GM21381 (cell line): ENCODE measurements at regions not wholly inside any gene's neighbourhood (a gene's known extent, or its start where the extent isn't known, plus 50 kb on each side); places are given as distances from the start of the nearest gene placed in this dataset.

Experiments used
- ATAC-seq: cut with Tn5 transposase; IDR thresholded peaks from one replicate; pipeline ENCODE4 v1.9.1; 2021; ENCODE audit warnings: mild to moderate bottlenecking, moderate library complexity; ENCODE audit not compliant: unreplicated experiment

DNA sequence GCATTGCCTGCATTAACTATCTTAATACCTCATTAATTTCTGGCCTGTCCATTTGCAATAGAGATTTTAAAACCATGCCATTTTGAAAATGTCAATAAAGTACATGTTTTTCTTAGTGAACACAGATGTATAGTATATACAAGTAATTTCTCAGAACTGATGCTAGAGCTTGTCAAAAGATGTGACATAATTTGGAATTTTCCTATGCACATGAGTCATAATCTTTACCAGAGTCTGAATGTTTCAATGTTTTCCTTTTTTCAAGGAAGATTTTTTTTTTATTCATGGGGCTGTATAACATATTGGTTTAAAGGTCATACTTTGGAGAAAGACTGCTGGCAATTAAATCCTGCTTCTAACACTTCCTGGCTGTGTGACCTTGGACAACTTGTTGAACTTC lies 1347.5 kb upstream of the ADGRB3 start:
- no peak for ATAC-seq

DNA sequence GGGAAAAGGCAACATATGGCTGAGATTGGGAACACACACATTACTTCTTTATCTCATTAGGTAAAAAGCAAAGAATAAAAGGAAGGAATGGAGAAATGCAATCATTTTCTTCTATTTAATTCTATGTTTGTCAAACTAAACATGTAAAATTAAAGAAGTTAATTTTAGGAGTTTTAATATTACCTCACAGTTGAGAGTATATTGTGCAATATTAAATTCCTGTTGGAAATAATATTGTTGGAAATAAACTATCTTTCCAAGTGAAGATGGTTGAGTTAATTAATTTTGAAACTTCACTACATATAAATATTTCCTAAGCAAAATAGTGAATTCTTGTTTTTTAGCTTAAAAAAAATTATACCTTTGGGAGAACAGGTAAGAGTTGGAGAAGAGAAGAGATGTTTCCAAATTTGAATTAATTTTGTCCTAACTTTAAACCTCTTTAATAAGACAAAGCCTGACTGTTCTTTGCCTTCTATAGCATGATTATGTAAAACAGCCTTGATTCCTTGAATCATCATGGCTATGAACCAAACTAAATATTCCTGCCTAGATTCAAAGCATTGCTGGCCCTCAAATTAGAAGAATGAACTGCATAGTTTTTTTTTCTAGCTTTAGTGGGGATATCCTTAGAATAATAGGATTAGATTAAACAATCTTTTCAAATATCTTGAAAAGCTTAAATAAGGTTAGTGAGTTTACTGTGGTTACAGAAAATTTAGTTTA lies 1349.1 kb upstream of the ADGRB3 start:
- no peak for ATAC-seq

DNA sequence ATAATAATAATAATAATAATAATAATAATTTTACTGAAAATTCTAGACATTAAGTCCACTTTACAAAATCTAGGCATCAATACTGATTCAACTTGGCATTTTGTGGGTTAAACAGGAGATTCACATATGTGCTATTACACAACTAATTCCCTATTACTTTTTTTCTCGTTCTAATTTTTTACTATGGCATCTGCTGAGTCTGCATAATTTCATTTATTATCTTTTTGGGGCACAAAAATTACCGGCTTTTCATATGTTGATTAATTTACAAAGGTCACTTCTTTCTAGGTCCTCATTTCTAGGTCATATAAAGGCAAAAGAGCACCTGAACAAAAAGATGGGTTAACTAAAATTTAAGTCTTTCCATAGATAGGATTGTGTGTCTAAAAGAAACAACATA lies 1357.8 kb upstream of the ADGRB3 start:
- ATAC-seq: no peak

DNA sequence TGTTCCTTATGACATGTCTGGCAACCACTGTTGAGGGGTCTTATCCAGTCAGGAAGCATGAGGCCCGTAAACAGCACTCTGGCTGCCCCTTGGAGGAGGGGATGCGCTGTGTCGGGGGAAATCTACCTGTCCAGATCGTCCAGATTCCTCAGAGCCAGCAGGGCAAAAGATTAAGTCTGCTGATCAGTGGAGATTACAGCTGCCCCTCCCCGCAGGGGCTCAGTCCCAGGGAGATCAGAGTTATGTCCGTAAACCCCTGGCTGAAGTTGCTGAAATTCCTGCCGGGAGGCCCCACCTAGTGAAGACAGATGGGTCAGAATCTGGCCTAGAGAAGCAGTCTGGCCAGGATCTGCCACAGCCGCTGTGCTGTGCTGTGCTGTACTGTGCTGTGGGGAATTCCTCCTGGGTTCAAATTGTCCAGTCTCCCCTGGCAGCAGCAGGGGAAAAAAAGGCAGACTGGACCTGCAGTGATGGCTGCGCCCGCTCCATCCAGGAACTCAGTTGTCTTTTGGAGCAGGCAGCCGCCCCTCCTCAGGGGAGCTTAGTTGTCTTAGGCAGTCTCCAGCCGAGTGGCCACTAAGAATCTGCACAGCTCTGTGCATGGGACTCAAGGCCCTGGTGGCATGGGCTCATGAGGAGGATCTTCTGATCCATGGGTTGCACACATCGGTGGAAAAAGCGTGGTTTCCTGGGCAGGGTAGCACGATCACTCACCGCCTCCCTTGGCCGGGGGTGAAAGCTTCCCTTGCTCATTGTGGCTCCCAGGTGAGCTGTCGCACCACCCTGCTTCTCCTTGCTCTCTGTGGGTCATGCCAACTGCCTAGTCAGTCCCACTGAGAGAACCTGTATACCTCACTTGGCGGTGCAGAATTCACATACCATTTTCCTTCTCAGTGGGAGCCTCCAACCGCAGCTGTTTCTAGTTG lies 1368.8 kb upstream of the ADGRB3 start:
- no peak for ATAC-seq

DNA sequence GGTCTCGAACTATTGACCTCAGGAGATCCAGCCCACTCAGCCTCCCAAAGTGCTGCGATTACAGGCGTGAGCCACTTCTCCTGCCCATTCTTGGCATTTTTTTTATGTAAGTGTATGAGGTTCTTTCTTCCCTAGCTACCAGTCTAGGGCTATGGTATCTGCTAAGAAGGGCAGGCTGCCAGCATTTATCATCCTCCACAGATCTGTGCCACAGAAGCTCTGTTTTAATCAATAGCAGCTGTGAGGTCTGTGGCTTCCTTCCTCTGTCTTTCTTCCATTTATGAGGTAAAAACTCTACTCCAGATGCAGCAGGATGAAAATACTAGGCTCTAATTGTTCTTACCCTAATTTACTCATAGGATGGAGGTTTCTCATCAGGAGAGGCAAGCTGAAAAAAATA lies 1382.4 kb upstream of the ADGRB3 start:
- ATAC-seq: no peak

DNA sequence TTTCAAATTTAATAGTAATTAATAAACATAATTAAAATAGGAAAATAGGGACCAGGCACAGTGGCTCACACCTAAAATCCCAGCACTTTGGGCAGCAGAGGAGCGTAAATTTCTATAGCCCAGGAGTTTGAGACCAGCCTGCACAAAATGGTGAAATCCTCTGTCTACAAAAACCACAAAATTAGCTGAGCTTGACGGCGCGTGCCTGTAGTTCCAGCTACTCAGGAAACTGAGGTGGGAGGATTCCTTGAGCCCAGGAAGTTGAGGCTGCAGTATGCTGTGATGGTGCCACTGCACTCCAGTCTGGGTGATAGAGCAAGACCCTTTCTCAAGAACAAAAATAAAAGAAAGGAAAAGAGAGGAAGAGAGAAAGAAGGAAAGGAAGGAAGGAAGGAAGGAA lies 1387.0 kb upstream of the ADGRB3 start:
- no peak for ATAC-seq

DNA sequence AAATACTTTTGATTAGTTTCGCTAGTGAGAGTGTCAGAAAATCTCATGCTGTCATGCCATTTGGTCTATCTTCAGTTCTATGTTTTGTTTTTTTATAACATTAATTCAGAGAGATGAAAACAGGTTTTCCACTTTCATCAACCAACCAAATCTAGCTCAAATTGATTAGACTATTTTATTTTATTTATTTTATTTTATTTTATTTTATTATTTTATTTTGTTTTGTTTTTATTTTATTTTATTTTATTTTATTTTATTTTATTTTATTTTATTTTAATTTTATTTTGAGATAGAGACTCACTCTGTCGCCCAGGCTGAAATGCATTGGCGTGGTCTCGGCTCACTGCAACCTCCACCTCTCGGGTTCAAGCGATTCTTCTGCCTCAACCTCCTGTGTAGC lies 1391.0 kb upstream of the ADGRB3 start:
- ATAC-seq: no peak

DNA sequence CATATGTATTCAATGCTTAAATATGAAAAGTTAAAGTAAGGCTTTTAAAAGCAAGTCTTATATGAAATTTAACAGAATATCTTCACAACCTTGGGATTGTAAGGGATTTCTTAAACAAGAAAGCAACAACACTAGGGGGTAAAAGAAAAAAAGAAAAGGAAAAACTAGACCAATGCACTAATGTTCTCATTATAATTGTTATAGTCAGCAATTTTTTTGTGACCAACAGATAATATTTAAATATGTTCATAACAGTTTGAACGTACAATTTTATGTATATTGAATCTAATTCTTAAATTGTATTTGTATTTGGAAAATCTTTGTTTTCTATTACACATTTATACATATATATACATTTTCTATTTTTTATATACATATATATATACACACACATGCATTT lies 1397.8 kb upstream of the ADGRB3 start:
- ATAC-seq: no peak

DNA sequence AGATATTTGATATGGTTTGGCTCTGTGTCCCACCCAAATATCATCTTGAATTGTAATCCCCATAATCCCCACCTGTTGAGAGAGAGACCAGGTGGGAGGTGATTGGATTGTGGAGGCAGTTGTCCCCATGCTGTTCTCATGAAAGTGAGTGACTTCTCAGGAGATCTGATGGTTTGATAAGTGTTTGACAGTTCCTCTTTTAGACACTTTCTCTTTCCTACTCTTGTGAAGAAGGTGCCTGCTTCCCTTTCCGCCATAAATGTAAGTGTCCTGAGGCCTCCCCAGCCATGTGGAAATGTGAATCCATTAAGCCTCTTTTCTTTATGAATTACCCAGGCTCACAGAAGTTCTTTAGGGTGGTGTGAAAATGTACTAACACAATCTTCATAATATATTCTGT lies 1404.0 kb upstream of the ADGRB3 start:
- ATAC-seq: no peak

DNA sequence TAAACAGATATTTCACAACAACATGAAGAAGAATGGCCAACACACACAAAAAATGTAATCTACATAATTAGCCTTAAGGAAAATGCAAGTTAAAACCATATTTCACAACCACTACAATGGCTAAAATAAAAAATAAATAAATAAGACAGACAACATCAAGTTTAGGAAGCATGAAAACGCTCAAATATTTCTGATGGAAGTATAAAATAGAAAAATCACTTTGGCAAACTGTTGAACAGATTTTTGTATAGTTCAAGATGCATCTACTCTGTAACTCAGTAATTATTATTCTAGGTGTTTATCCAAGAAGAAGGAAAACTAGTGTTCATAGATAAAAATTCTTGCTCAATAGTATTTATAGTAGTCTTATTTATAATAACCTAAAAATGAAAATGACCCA lies 1410.1 kb upstream of the ADGRB3 start:
- no peak for ATAC-seq

DNA sequence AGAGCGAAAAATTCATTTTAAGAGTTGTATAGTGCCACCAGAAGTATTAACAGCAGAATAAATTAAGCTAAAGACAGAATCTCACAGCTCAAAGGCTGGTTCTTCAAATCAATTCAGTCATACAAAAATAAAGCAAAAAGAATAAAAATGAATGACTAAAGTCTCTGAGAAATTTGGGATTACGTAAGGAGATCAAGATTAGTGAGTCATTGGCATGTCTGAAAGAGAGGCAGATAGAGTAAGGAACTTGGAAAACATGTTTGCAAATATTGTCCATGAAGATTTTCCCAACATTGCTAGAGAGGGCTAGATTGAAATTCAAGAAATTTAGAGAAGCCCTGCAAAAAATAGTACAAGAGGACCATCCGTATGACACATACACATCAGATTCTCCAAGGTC lies 1413.9 kb upstream of the ADGRB3 start:
- no peak for ATAC-seq

DNA sequence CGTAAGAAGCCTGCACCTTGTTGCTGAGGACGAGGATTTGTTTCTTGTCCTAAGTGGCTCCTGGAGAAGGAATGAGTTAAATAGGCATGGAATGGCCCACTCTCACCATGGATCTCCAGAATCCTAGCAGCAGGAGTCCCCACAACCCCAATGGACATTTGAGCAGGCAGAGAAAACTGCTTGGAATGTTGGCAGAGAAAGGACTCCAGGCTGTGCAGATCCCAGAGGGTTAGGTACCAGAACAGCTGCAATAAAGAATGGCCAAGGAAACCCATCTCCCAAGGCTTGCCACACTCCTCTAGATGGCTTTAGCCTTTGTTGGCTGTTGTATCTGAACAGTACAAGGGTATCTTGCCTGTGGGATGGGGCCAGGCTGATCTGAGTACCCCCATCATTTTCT lies 1415.7 kb upstream of the ADGRB3 start:
- no peak for ATAC-seq

DNA sequence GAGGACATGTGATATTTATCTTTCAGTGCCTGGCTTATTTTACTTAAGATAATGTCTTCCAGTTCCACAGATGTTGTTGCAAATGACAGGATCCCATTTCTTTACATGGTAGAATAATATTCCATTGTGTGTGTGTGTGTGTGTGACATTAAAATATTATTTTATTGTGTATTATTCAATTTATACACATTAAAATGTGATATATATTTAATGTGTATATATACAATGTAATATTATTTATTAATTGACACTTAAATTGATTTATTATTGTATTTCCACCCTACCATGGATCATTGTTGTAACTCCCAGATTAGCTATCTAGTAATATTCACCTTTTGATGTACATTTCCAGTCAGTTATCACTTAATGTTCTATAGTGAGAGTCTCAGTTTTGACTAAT lies 1422.5 kb upstream of the ADGRB3 start:
- no peak for ATAC-seq

DNA sequence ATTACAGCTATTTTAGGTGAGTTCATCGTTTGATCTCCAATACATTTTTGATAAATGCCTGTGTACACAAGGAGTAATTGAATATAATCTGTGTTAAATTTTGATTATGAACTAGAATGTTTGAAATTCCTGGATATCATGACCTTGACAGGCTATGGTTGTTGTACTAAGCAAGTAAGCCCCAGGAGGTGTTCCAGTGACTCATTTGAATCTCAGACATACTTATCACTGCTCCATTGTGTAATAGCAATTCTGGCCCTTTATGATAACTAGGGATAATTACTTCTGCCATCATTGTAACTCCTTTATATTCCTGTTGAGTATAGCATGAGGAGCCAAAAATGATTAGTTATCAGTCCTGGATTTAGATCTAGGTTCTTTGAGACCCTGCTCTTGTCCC lies 1424.6 kb upstream of the ADGRB3 start:
- ATAC-seq: no peak

DNA sequence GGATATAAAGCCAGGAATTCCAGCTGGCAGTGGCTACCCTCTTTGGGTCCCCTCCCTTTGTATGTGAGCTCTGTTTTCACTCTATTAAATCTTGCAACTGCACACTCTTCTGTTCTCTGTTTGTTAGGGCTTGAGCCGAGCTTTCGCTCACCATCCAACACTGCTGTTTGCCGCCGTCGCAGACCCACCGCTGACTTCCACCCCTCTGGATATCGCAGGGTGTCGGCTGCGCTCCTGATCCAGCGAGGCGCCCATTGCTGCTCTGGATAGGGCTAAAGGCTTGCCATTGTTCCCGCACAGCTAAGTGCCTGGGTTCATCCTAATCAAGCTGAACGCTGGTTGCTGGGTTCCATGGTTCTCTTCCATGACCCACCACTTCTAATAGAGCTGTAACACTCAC lies 1433.5 kb upstream of the ADGRB3 start:
- no peak for ATAC-seq

DNA sequence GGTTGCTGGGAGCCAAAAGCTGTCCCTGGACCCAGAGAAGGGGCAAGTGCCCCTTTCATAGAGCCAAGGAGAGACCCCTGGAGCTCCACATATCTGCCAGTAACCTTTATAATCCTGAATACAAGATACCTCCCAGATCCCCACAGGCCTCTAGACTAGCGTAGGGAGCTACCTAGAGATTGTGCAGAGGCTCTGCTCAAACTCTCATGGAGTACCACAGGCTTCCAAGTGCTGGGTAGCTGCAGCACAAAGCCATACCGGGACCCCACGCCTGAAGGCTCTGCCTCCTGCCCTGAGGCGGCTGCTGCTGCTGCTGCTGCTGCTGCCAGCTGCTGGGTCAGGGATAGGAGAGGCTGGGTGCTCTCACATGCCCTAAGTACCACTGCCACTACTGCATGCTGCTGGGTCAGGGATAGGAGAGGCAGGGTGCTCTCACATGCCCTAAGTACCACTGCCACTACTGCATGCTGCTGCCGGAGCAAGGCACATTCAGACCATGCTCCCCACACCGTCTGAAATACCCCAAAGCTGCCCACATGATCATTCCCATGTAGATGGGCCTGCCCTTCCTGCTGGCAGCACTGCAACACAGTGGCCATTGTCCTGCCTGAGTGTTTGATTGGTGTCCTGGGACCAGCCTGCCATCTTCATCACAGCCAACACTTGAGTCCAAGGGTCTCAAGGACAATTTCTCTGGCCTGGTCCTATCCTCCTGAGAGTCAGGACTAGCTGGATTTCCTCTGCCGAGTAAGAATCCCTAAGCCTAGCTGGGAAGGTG lies 1434.3 kb upstream of the ADGRB3 start:
- ATAC-seq: no peak

DNA sequence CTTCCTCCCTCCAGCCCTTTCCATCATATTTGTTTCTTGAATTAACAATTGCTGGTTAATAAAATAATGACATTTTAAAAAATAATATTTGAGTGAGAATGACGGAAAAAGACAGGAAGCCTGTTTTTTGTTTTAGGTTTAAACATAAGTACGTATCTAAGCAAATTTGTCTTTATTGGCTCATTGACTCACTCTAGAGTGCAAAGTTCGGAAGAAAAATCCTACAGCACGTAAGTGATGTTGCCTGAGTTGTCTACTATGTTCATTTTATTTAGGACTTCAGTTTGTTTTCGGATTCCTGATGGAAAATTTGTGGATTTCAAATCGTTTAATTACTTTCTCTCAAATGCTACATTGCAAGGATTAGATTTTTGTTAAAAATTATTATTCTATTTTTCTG lies 1435.7 kb upstream of the ADGRB3 start:
- no peak for ATAC-seq

DNA sequence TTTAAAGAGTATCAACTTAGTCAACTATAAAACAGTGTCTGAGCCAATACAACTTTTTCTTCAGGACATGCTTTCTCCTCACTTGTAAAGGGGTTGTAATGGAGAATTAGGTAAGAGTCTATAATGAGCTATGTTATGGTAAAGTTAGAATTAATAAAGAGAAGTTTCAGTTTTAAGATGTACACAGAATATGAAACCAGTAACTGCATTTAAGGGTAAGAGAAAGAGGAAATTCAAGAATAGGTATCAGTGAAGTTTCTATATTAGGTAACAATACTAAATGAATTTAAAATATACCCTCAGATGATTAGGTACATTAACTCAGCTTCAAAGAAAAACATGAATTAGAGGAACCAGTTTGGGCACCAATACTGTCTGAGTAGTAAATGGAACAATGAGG lies 1444.3 kb upstream of the ADGRB3 start:
- ATAC-seq: no peak

DNA sequence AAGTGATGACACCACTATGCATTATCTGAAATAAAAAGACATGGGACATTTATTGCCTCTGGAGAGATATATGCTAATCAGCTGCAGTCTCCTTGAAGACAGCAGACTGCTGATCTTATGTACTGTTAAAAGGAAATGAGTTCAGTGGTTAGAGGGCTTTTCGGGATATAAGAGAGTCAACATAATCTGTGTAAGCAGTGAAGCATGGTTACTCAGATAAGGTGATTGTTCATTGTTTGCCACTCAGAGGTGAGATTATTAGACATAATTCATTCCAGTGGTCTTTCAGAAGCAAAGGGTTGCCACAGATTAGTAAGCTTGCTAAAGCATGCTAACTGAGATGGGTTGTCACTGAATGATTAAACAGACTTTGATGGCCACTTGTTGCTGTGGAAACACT lies 1450.7 kb upstream of the ADGRB3 start:
- ATAC-seq: no peak

DNA sequence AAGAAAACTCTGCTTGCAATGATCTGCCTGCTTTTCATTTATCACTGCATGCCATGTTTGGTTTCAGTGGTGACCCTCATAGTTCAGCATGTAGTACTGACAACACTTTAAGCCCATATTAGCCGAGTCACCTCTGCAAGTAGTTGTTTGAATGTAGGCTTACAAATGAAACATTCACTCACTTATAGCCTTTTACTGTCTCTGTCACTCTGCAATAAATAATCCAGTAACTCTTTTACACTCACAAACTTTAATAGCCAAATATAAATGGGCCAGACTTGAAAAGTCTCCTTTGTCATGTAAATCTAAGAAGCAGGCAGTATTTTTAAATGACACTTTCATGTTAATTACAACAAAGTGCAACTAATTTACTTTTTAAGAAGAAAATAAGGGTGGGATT lies 1460.0 kb upstream of the ADGRB3 start:
- ATAC-seq: no peak

DNA sequence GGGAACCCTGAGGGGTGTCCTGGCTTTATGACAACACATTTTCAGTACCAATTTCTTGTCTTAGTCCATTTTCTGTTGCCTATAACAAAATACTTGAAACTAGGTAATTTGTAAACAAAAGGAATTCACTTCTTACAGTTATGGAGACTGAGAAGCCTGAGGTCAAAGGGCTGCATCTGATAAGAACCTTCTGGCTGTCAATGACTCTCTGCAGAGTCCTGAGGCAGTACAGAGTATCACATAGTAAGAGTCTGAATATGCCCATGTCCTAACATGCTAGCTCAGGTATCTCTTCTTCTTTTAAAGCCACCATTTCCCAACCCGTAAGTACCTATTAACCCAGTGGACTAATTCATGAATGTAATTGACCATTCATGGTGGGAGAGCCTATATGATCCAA lies 1458.6 kb upstream of the EYS start:
- no peak for ATAC-seq

DNA sequence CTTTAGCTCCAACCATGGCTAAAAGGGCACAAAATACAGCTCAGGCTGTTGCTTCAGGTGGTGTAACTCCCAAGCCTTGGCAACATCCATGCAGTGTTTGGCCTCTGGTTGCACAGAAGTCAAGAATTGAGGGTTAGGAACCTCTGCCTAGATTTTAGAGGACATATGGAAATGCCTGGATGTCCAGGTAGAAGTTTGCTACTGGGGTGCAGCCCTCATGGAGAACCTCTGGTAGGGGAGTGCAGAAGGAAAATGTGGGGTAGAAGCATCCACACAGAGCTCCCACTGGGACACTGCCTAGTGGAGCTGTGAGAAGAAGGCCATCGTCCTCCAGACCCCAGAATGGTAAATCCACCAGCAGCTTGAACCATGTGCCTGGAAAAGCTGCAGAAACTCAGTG lies 1453.8 kb upstream of the EYS start:
- no peak for ATAC-seq
